ENCODE measurements at regions not wholly inside any gene's neighbourhood (a gene's known extent, or its start where the extent isn't known, plus 50 kb on each side); places are given as distances from the start of the nearest gene placed in this dataset.

DNA sequence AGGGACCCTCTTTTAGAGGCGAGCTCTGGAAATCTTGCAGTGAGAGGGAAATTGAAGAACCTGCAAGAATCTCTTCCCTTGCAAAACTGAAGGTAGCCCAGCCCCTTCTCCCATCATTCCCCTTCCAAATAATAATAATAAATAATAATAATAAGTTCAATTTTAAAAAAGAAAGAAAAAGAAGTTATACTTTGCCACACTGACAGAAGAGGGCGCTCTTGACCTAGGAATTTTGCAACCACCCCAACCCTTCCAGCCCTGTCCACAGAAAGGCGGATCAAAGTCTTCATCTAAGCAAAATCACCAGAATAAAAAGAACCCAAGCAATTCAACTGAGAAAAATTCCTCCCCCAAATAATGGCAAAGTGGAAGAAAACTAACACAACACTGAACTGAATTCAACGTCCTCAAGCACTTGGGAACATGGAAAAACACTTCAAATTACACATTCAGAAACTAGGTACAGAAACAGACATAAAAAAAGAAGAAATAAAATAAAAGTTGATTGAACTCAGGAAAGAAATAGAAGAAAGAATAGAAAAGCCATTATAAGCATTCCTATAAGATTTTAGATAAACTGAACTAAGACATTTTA is 98.9 kb upstream of the GLS start:
- no peak overlapping the region for H2AK5ac ChIP-seq (ENCODE audit: low read depth, low read length)
- DNase-seq (ENCODE audit: low read depth in 1 of 2, low spot score in 2 of 2) (no peak), FAIRE-seq (peak; percentile 57)
- no peak overlapping the region for H3K4me3 ChIP-seq (ENCODE audit: extremely low read depth in 1 of 4, insufficient read depth in 2 of 4, low read depth in 3 of 4, low read length in 4 of 4)
- H2BK5ac ChIP-seq (ENCODE audit: low read depth, low read length), result no peak overlapping the region
- H3K4ac ChIP-seq (replicated peaks; ENCODE audit: insufficient read length, low read depth, low read length), result no peak overlapping the region
- no peak overlapping the region for H4K8ac ChIP-seq (ENCODE audit: extremely low read depth, insufficient read depth, low read length)
- peaks cover 0 to 2% (median 0%) of the 10 kb centered on the region in 4 experiments; a peak in 2 of 8 replicates for H3K36me3 ChIP-seq (ENCODE audit: control insufficient read depth in 2 of 4, insufficient read depth in 4 of 4, low read length in 3 of 4)
- no peak overlapping the region for H2BK20ac ChIP-seq (ENCODE audit: low read length)
- no peak overlapping the region for H3K4me2 ChIP-seq (ENCODE audit: insufficient read depth in 1 of 2, low read depth in 2 of 2, low read length in 2 of 2)
- no peak overlapping the region for H2BK15ac ChIP-seq (ENCODE audit: low read length)
- no peak overlapping the region for H3K14ac ChIP-seq (ENCODE audit: insufficient read length)
- no peak overlapping the region for H2AFZ ChIP-seq (ENCODE audit: low read length)
- no peaks in the 10 kb centered on the region; the same call in 1 of the 2 replicates for H3K23me2 ChIP-seq (ENCODE audit: low read depth, low read length)
- H3K79me1 ChIP-seq (ENCODE audit: low read depth, low read length), result no peaks in the 10 kb centered on the region
- H4K5ac ChIP-seq (ENCODE audit: insufficient read length, low read depth, low read length), result no peak overlapping the region
- H3K18ac ChIP-seq (ENCODE audit: extremely low read depth, low read length), result no peak overlapping the region
- no peak overlapping the region for H4K91ac ChIP-seq (replicated peaks; ENCODE audit: insufficient read length, low read length)
- POLR2A ChIA-PET (ENCODE audit: partially characterized antibody), result no interaction called here
- H3K79me2 ChIP-seq (ENCODE audit: control insufficient read depth in 1 of 2, insufficient read depth in 2 of 2, low read length in 2 of 2), result no peaks in the 10 kb centered on the region
- CTCF ChIA-PET (ENCODE audit: partially characterized antibody), result interaction anchor here (0.6 to 6.9 kb wide), 26 partner anchors 15 to 291 kb away, joined by 3 to 74 read pairs (median 4); no protein-coding TSS in a partner anchor
- no peak overlapping the region for H3K56ac ChIP-seq (replicated peaks; ENCODE audit: insufficient read length, low read depth, low read length)
- no peak overlapping the region for H2BK120ac ChIP-seq (replicated peaks; ENCODE audit: low read depth, low read length)
- no peaks in the 10 kb centered on the region for H3K27me3 ChIP-seq (replicated peaks in 1 of 4; ENCODE audit: control insufficient read depth in 3 of 4, extremely low read depth in 1 of 4, insufficient read depth in 3 of 4, low read length in 3 of 4)
- no peak overlapping the region for H2BK12ac ChIP-seq (ENCODE audit: low read depth, low read length)
- H3K9ac ChIP-seq (replicated peaks in 1 of 4; ENCODE audit: extremely low read depth in 1 of 4, low read depth in 3 of 4, low read length in 3 of 4), result no peak overlapping the region
- WGBS, 2 experiments (ENCODE audit: extremely low coverage in 1 of 2, insufficient coverage in 1 of 2, insufficient read length in 1 of 2, insufficient replicate concordance in 2 of 2, low coverage in 1 of 2, low lambda C conversion rate in 2 of 2, missing lambda C conversion rate in 1 of 2), result 13% methylated on average over 4 of the region's 4 CpGs; no CpG with 5 or more reads in 1 of the 2 experiments
- H3K27ac ChIP-seq (ENCODE audit: low read depth, low read length), result no peak overlapping the region
- no peak overlapping the region for H3K23ac ChIP-seq (ENCODE audit: insufficient read length)
- peaks cover 0 to 6% (median 1%) of the 10 kb centered on the region in 4 experiments; a peak in 4 of 7 replicates for H3K4me1 ChIP-seq (replicated peaks in 1 of 4; ENCODE audit: control insufficient read depth in 3 of 4, insufficient read depth in 4 of 4, low read length in 3 of 4)
- H3K9me3 ChIP-seq (ENCODE audit: insufficient read depth in 2 of 2, low read depth in 1 of 2, low read length in 1 of 2), result peaks cover 12 to 15% of the 10 kb centered on the region in 2 experiments
- no peaks in the 10 kb centered on the region for H4K20me1 ChIP-seq (replicated peaks in 1 of 2; ENCODE audit: control insufficient read depth in 1 of 2, insufficient read depth in 2 of 2, low read length in 2 of 2)
- TF ChIP-seq CHD1 (IDR thresholded peaks at IDR 0.05; ENCODE audit: low read depth, low read length) (no peak), SAP30 (IDR thresholded peaks at IDR 0.05; ENCODE audit: insufficient read depth, insufficient replicate concordance, low read length) (no peak), TBP (IDR thresholded peaks at IDR 0.05; ENCODE audit: low read depth, low read length) (no peak), YY1 (IDR thresholded peaks at IDR 0.05; ENCODE audit: low read depth, low read length) (no peak), RAD21 (IDR thresholded peaks at IDR 0.05 in 1 of 2, conservative IDR thresholded peaks at IDR 0.05 in 1 of 2; ENCODE audit: low read depth in 2 of 2, low read length in 2 of 2) (peak; percentile 90), SIN3A (conservative IDR thresholded peaks at IDR 0.05 in 1 of 2, IDR thresholded peaks at IDR 0.05 in 1 of 2; ENCODE audit: low read depth in 1 of 2, low read length in 2 of 2) (no peak), BRCA1 (IDR thresholded peaks at IDR 0.05; ENCODE audit: low read depth, low read length) (no peak), HDAC6 (IDR thresholded peaks at IDR 0.05; ENCODE audit: low read depth, low read length) (no peak)
- TF ChIP-seq, protein P1, sequence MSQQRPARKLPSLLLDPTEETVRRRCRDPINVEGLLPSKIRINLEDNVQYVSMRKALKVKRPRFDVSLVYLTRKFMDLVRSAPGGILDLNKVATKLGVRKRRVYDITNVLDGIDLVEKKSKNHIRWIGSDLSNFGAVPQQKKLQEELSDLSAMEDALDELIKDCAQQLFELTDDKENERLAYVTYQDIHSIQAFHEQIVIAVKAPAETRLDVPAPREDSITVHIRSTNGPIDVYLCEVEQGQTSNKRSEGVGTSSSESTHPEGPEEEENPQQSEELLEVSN (IDR thresholded peaks at IDR 0.05), result no peak
